T-cell (primary cell): ENCODE measurements at regions not wholly inside any gene's neighbourhood (a gene's known extent, or its start where the extent isn't known, plus 50 kb on each side); places are given as distances from the start of the nearest gene placed in this dataset.

Source experiments
- ATAC-seq, 4 experiments: fragments of 200-7000 bp in 3 of 4; fragments of 150-1000 bp in 1 of 4; cut with Tn5 transposase; replicated peaks in 1 of 4; 1 replicate in 3 of 4; 2 replicates in 1 of 4; pipeline ENCODE4 v1.10.0; 2021; ENCODE audit warnings: moderate library complexity in 3 of 4, mild to moderate bottlenecking in 2 of 4, moderate number of reproducible peaks in 1 of 4
- CTCF ChIA-PET, 2 donors: fragments of 300-600 bp; sonication (Branson Sonifier 250); formaldehyde crosslinking; loops; one replicate each; lab custom pipeline; 2022; ENCODE audit warnings: antibody characterized with exemption in 2 of 2; lab: Charles Lee
- POLR2A ChIA-PET, 2 donors: fragments of 300-600 bp; sonication (Branson Sonifier 250); formaldehyde crosslinking; loops; one replicate each; lab custom pipeline; 2022; ENCODE audit warnings: antibody characterized with exemption in 2 of 2; lab: Charles Lee
- DNase-seq, 35 experiments: peaks; one replicate each; pipeline versions ENCODE4 v3.0.0 to v3.0.0-alpha.2; 2013 to 2023
- H3K27ac ChIP-seq: one replicate; pipeline ENCODE4 v1.5.1; 2013; ENCODE audit warnings: low read length
- H3K27me3 ChIP-seq, 2 experiments: replicated peaks in 1 of 2; 1 replicate in 1 of 2; 2 replicates in 1 of 2; pipeline versions ENCODE4 v1.6.1 to v1.7.0; 2013; ENCODE audit warnings: low read length in 1 of 2, mixed read lengths in 1 of 2; ENCODE audit not compliant: control insufficient read depth in 2 of 2, insufficient read depth in 2 of 2; ENCODE audit errors: extremely low read depth in 1 of 2
- H3K36me3 ChIP-seq, 2 donors: 1 replicate in 1 of 2; 2 replicates in 1 of 2; pipeline versions ENCODE4 v1.6.1 to v1.7.0; 2013; ENCODE audit warnings: low read length in 1 of 2; ENCODE audit not compliant: control insufficient read depth in 2 of 2, insufficient read depth in 1 of 2; ENCODE audit errors: extremely low read depth in 1 of 2
- H3K4me1 ChIP-seq, 2 experiments: 1 replicate in 1 of 2; 2 replicates in 1 of 2; pipeline versions ENCODE4 v1.6.1 to v1.7.0; 2013; ENCODE audit warnings: low read length in 2 of 2, mixed read lengths in 1 of 2; ENCODE audit not compliant: insufficient read depth in 2 of 2, control insufficient read depth in 1 of 2; ENCODE audit errors: extremely low read depth in 1 of 2
- H3K4me3 ChIP-seq, 2 donors: 1 replicate in 1 of 2; 2 replicates in 1 of 2; pipeline versions ENCODE4 v1.5.1 to v1.7.0; 2013; ENCODE audit warnings: mild to moderate bottlenecking in 2 of 2, low read length in 1 of 2, moderate library complexity in 1 of 2; ENCODE audit not compliant: control insufficient read depth in 1 of 2; ENCODE audit errors: extremely low read depth in 1 of 2
- H3K9me3 ChIP-seq: 2 replicates; pipeline ENCODE4 v1.7.0; 2013
- H3K27ac Mint-ChIP-seq, 2 donors: one replicate each; pipeline ENCODE4 v1.8.0; 2020 to 2021; ENCODE audit warnings: mild to moderate bottlenecking in 2 of 2, mixed read lengths in 2 of 2
- H3K27me3 Mint-ChIP-seq, 2 donors: one replicate each; pipeline ENCODE4 v1.8.0; 2021 to 2022; ENCODE audit warnings: mixed read lengths in 2 of 2
- H3K36me3 Mint-ChIP-seq: one replicate; pipeline ENCODE4 v1.8.0; 2021; ENCODE audit warnings: mixed read lengths
- H3K4me1 Mint-ChIP-seq, 3 donors: one replicate each; pipeline ENCODE4 v1.8.0; 2020 to 2022; ENCODE audit warnings: mixed read lengths in 3 of 3, mild to moderate bottlenecking in 1 of 3
- H3K4me3 Mint-ChIP-seq, 3 donors: one replicate each; pipeline ENCODE4 v1.8.0; 2020 to 2022; ENCODE audit warnings: mild to moderate bottlenecking in 3 of 3, mixed read lengths in 3 of 3, moderate library complexity in 3 of 3
- H3K9me3 Mint-ChIP-seq, 3 donors: one replicate each; pipeline ENCODE4 v1.8.0; 2020 to 2022; ENCODE audit warnings: mixed read lengths in 3 of 3
- WGBS: methylation state at CpG from one replicate; pipeline ENCODE4 v1.1.5; 2013; ENCODE audit warnings: missing lambda C conversion rate; ENCODE audit not compliant: insufficient coverage; 5-methylcytosine and 5-hydroxymethylcytosine counted together

DNA sequence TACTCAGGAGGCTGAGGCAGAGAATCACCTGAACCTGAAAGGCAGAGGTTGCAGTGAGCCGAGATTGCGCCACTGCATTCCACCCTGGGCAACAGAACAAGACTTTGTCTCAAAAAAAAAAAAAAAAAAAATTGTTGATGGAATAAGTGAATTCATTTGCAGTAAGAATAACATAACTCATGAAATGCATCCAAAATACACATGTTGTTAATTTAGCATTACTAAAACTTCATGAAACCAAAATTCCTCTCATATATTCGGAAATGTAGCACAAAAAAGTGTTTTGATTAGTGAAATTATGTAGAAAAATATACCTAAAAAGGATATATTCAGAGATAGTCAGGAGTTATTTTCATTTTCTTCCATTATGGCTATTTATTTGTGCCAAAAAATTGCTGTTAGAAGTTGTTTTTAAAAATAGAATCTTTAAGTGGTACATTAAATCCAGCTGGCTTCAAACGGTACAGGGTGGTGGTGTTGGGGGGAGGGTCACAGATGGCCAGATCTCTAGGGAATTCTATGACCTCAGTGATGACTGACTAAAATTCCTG lies 78.2 kb upstream of the UGP2 start:
- no peak overlapping the region for H3K4me3 ChIP-seq
- ATAC-seq: no peak
- H3K36me3 ChIP-seq: no peaks in the 10 kb centered on the region
- Mint-ChIP-seq H3K27ac (no peak overlapping the region), H3K36me3 (no peaks in the 10 kb centered on the region), H3K4me3 (no peak overlapping the region), H3K9me3 (peaks cover 1 to 6% (median 3%) of the 10 kb centered on the region in 3 donors), H3K4me1 (no peaks in the 10 kb centered on the region), H3K27me3 (peaks cover 3 to 5% of the 10 kb centered on the region in 2 donors)
- ChIA-PET CTCF (no interaction called here), POLR2A (no interaction called here)
- H3K27me3 ChIP-seq: peaks cover 0 to 14% of the 10 kb centered on the region in 2 experiments
- H3K9me3 ChIP-seq: no peaks in the 10 kb centered on the region
- no peaks in the 10 kb centered on the region for H3K4me1 ChIP-seq
- 100% methylated on average over 1 of the region's 4 CpGs for WGBS
- no peak for DNase-seq
- H3K27ac ChIP-seq: no peak overlapping the region

DNA sequence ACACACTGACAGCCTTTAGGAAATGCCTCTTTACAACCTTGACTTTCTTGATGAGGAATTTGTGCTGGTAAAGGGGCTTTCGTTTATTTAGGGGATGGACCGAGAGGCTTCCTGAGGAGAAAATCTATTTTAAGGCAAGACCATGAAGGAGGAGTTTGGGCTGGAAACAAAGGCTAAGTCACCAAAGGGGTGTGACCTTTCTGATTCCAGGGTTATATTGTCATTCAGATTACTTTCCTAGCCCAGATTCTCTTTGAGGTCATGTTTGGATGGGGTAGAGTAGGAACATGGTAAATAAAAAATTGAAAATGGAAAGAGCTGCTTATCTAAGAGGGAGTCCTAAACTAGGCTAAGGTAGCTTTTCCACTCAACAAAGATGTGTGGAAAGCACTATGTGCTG lies 77.1 kb upstream of the UGP2 start:
- H3K9me3 Mint-ChIP-seq: peaks cover 3 to 6% (median 3%) of the 10 kb centered on the region in 3 donors
- no peaks in the 10 kb centered on the region for H3K4me1 ChIP-seq
- no peaks in the 10 kb centered on the region for H3K36me3 Mint-ChIP-seq
- no peak overlapping the region for H3K4me3 ChIP-seq
- 71% methylated on average over 2 of the region's 2 CpGs for WGBS
- H3K9me3 ChIP-seq: no peaks in the 10 kb centered on the region
- peaks cover 0 to 11% of the 10 kb centered on the region in 2 experiments for H3K27me3 ChIP-seq
- H3K4me1 Mint-ChIP-seq: no peaks in the 10 kb centered on the region
- no peak for DNase-seq
- POLR2A ChIA-PET: no interaction called here
- no peak for ATAC-seq
- no peak overlapping the region for H3K4me3 Mint-ChIP-seq
- H3K27ac ChIP-seq: no peak overlapping the region
- no peaks in the 10 kb centered on the region for H3K36me3 ChIP-seq
- H3K27ac Mint-ChIP-seq: no peak overlapping the region
- CTCF ChIA-PET: interaction anchor here in 1 of 2 donors (0.7 to 1.0 kb wide), 2 partner anchors 97 to 1903 kb away, joined by 3 read pairs; no protein-coding TSS in a partner anchor
- peaks cover 3 to 5% of the 10 kb centered on the region in 2 donors for H3K27me3 Mint-ChIP-seq

DNA sequence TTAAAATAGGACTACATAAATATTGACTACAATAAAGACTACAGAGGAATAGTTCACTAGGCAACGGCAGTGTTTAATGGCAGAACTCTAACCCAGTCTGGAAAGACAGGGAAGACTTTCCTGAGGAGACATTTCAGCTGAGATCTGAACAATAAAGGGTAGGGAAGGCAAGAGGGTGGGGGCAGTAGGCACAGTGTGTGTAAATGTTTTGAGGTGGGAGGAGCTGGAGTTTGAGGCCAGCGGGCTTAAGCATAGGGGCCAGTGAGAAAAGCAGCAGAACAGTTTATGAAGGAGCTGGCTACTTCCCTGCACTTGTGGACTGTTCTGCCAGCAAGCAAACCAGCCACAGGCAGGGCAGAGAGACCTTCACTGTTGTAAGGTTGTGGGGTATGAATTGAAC lies 76.6 kb upstream of the UGP2 start:
- Histone ChIP-seq H3K9me3 (no peaks in the 10 kb centered on the region), H3K4me1 (no peaks in the 10 kb centered on the region), H3K4me3 (no peak overlapping the region), H3K27ac (no peak overlapping the region), H3K27me3 (peaks cover 0 to 7% of the 10 kb centered on the region in 2 experiments), H3K36me3 (no peaks in the 10 kb centered on the region)
- WGBS: 100% methylated on average over 1 of the region's 2 CpGs
- H3K4me1 Mint-ChIP-seq: no peaks in the 10 kb centered on the region
- no peak overlapping the region for H3K4me3 Mint-ChIP-seq
- no peaks in the 10 kb centered on the region for H3K36me3 Mint-ChIP-seq
- no peak for ATAC-seq
- peaks cover 3 to 6% (median 3%) of the 10 kb centered on the region in 3 donors for H3K9me3 Mint-ChIP-seq
- H3K27ac Mint-ChIP-seq: no peak overlapping the region
- POLR2A ChIA-PET: no interaction called here
- peaks cover 3 to 5% of the 10 kb centered on the region in 2 donors for H3K27me3 Mint-ChIP-seq
- CTCF ChIA-PET: interaction anchor here in 1 of 2 donors (0.7 to 1.0 kb wide), 2 partner anchors 96 to 1903 kb away, joined by 3 read pairs; no protein-coding TSS in a partner anchor
- DNase-seq: no peak

- Histone ChIP-seq H3K36me3 (no peaks in the 10 kb centered on the region), H3K9me3 (no peaks in the 10 kb centered on the region), H3K27me3 (peaks cover 0 to 4% of the 10 kb centered on the region in 2 experiments), H3K27ac (no peak overlapping the region), H3K4me3 (no peak overlapping the region), H3K4me1 (no peaks in the 10 kb centered on the region)
- Mint-ChIP-seq H3K4me1 (no peaks in the 10 kb centered on the region), H3K27me3 (no peaks in the 10 kb centered on the region), H3K27ac (no peak overlapping the region), H3K9me3 (peaks cover 3 to 8% (median 6%) of the 10 kb centered on the region in 3 donors), H3K36me3 (no peaks in the 10 kb centered on the region), H3K4me3 (no peak overlapping the region)
- no CpG with 5 or more reads among the region's 1 CpG for WGBS
- DNase-seq: no peak
- no peak for ATAC-seq
- ChIA-PET CTCF (no interaction called here), POLR2A (no interaction called here)
Observed at GRCh38 chr2:63767307-63767706, 74.4 kb upstream of the UGP2 start.

DNA sequence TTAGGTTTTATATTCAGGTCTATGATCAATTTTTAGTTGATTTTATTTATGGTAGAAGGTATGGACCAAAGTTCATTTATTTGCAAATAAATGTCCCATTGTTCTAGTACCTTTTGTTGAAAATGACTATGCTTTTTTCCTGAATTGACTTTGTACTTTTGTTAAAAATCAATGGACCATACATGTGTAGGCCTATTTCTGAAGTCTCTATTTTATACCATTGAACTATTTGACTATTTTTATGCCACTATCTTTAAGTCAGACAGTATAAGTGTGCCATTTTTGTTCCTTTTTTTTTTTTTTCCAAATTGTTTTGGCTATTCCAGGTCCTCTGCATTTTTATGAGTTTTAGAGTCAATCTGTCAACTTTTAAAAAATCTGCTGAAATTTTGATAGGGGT lies 73.6 kb upstream of the UGP2 start:
- Histone ChIP-seq H3K9me3 (no peaks in the 10 kb centered on the region), H3K4me1 (no peaks in the 10 kb centered on the region), H3K4me3 (no peak overlapping the region), H3K27ac (no peak overlapping the region), H3K27me3 (peaks cover 0 to 4% of the 10 kb centered on the region in 2 experiments), H3K36me3 (no peaks in the 10 kb centered on the region)
- Mint-ChIP-seq H3K27me3 (no peaks in the 10 kb centered on the region), H3K36me3 (no peaks in the 10 kb centered on the region), H3K4me1 (no peaks in the 10 kb centered on the region), H3K4me3 (no peak overlapping the region), H3K27ac (no peak overlapping the region), H3K9me3 (peaks cover 3 to 8% (median 6%) of the 10 kb centered on the region in 3 donors)
- DNase-seq (no peak), ATAC-seq (no peak)
- ChIA-PET CTCF (interaction anchor here in 1 of 2 donors (0.6 kb wide), 1 partner anchor 93 kb away, joined by 3 read pairs; no protein-coding TSS in a partner anchor), POLR2A (interaction anchor here in 1 of 2 donors (0.6 kb wide), 1 partner anchor 9 kb away, joined by 3 read pairs; no protein-coding TSS in a partner anchor)

- Histone ChIP-seq H3K9me3 (no peaks in the 10 kb centered on the region), H3K27ac (no peak overlapping the region), H3K27me3 (peaks cover 0 to 4% of the 10 kb centered on the region in 2 experiments), H3K4me1 (no peaks in the 10 kb centered on the region), H3K36me3 (no peaks in the 10 kb centered on the region), H3K4me3 (no peak overlapping the region)
- ChIA-PET CTCF (no interaction called here), POLR2A (no interaction called here)
- H3K4me3 Mint-ChIP-seq: no peak overlapping the region
- H3K36me3 Mint-ChIP-seq: no peaks in the 10 kb centered on the region
- H3K9me3 Mint-ChIP-seq: peaks cover 3 to 8% (median 6%) of the 10 kb centered on the region in 3 donors
- ATAC-seq (no peak), DNase-seq (no peak)
- H3K27me3 Mint-ChIP-seq: no peaks in the 10 kb centered on the region
- no peak overlapping the region for H3K27ac Mint-ChIP-seq
- no CpG with 5 or more reads among the region's 3 CpGs for WGBS
- no peaks in the 10 kb centered on the region for H3K4me1 Mint-ChIP-seq
Observed at GRCh38 chr2:63769915-63770314, 71.8 kb upstream of the UGP2 start.
